ENCODE measurements at regions not wholly inside any gene's neighbourhood (a gene's known extent, or its start where the extent isn't known, plus 50 kb on each side); places are given as distances from the start of the nearest gene placed in this dataset.

GRCh38 chr1:55987491-55988249 is 591.7 kb downstream of the PLPP3 start:
- TF ChIP-seq ZNF274 (IDR thresholded peaks at IDR 0.05; ENCODE audit: low read depth, low read length), result no peak
- no peak for TF ChIP-seq YY1 (IDR thresholded peaks at IDR 0.05; ENCODE audit: insufficient read depth, insufficient read length)

Measured in NT2/D1 (cell line).